ENCODE measurements at regions not wholly inside any gene's neighbourhood (a gene's known extent, or its start where the extent isn't known, plus 50 kb on each side); places are given as distances from the start of the nearest gene placed in this dataset.

DNA sequence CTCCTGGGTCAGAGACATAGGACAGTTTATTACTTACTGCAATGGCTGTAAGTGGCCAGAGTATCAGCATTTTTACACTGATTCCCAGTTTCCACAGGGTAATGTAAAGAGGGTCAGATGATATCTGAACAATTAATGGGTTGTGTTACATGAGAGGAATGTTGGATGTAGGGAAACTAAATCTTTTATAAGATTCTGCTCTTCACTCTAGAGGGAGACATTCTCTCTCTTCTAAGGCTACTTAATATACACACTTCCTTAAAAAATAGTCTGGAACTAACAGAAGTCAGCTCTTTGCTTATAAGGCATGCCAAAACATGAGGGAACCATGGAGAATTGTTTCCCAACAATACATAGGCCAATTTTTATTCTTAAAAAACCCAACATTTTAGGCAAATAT is 389.8 kb downstream of the ETNK1 start:
- no peak for TF ChIP-seq EZH2 (IDR thresholded peaks at IDR 0.05; ENCODE audit: insufficient read depth, poor library complexity, severe bottlenecking)
- no peak for TF ChIP-seq EZH2phosphoT487 (IDR thresholded peaks at IDR 0.05; ENCODE audit: insufficient read depth, low read depth)

Measured in GM23248 (cell line).